C4-2B (cell line): ENCODE measurements at regions not wholly inside any gene's neighbourhood (a gene's known extent, or its start where the extent isn't known, plus 50 kb on each side); places are given as distances from the start of the nearest gene placed in this dataset.

Experiments used
- H3K27ac ChIP-seq: fragments of 450-650 bp; 2 replicates; pipeline ENCODE4 v1.5.1; 2017
- CTCF ChIP-seq: fragments of 450-650 bp; conservative IDR thresholded peaks from 2 replicates; pipeline ENCODE4 v1.5.1; 2017; ENCODE audit warnings: mild to moderate bottlenecking
- ZFX ChIP-seq: fragments of 450-650 bp; IDR thresholded peaks from 2 replicates; pipeline ENCODE4 v1.6.1; 2017

- TF ChIP-seq ZFX (no peak), CTCF (no peak)
- H3K27ac ChIP-seq, result no peak overlapping the region
Observed at GRCh38 chr11:22031791-22032190, 161.1 kb upstream of the ANO5 start.

GRCh38 chr11:22037505-22037904, 155.4 kb upstream of the ANO5 start:
- H3K27ac ChIP-seq, result no peak overlapping the region
- TF ChIP-seq ZFX (no peak), CTCF (no peak)

- TF ChIP-seq CTCF (no peak), ZFX (no peak)
- no peak overlapping the region for H3K27ac ChIP-seq
Observed at GRCh38 chr11:22041039-22041438, 151.8 kb upstream of the ANO5 start.

- no peak for TF ChIP-seq ZFX
- TF ChIP-seq CTCF, result no peak
- H3K27ac ChIP-seq, result no peak overlapping the region
Observed at GRCh38 chr11:22042081-22042480, 150.8 kb upstream of the ANO5 start.

- H3K27ac ChIP-seq, result no peak overlapping the region
- TF ChIP-seq CTCF, result no peak
- TF ChIP-seq ZFX, result no peak
Observed at GRCh38 chr11:22044126-22044525, 148.8 kb upstream of the ANO5 start.

GRCh38 chr11:22049276-22049675, 143.6 kb upstream of the ANO5 start:
- H3K27ac ChIP-seq, result no peak overlapping the region
- TF ChIP-seq CTCF (no peak), ZFX (no peak)

- TF ChIP-seq CTCF (no peak), ZFX (no peak)
Observed at GRCh38 chr11:22065472-22065871, 127.4 kb upstream of the ANO5 start.

GRCh38 chr11:22069844-22070243, 123.0 kb upstream of the ANO5 start:
- TF ChIP-seq ZFX (no peak), CTCF (no peak)
- H3K27ac ChIP-seq, result no peak overlapping the region

More at GRCh38 chr11:22065472-22065871, 127.4 kb upstream of the ANO5 start:
- H3K27ac ChIP-seq, result no peak overlapping the region
